BLaER1 (cell line): ENCODE measurements at regions not wholly inside any gene's neighbourhood (a gene's known extent, or its start where the extent isn't known, plus 50 kb on each side); places are given as distances from the start of the nearest gene placed in this dataset.

Experiments used
- H3K27ac ChIP-seq: shearing (Covaris generic); formaldehyde crosslinking; 2 replicates; pipeline ENCODE4 v1.8.1; 2022
- H3K27me3 ChIP-seq: shearing (Covaris generic); formaldehyde crosslinking; 2 replicates; pipeline ENCODE4 v1.8.1; 2022
- H3K36me3 ChIP-seq: shearing (Covaris generic); formaldehyde crosslinking; 2 replicates; pipeline ENCODE4 v1.8.1; 2022
- H3K4me1 ChIP-seq: shearing (Covaris generic); formaldehyde crosslinking; 2 replicates; pipeline ENCODE4 v1.8.1; 2022
- H3K4me2 ChIP-seq: shearing (Covaris generic); formaldehyde crosslinking; 2 replicates; pipeline ENCODE4 v1.8.1; 2022
- H3K4me3 ChIP-seq: shearing (Covaris generic); formaldehyde crosslinking; 2 replicates; pipeline ENCODE4 v1.8.1; 2022
- H3K9ac ChIP-seq: shearing (Covaris generic); formaldehyde crosslinking; 2 replicates; pipeline ENCODE4 v1.8.1; 2022
- H3K9me3 ChIP-seq: shearing (Covaris generic); formaldehyde crosslinking; 2 replicates; pipeline ENCODE4 v1.8.1; 2022
- H4K20me1 ChIP-seq: shearing (Covaris generic); formaldehyde crosslinking; 2 replicates; pipeline ENCODE4 v1.8.1; 2022
- Cebpa-rat ChIP-seq: shearing (Covaris generic); IDR thresholded peaks from 2 replicates; pipeline ENCODE4 v1.8.1; 2022

GRCh38 chr7:19413443-19413965 lies 268.3 kb upstream of the FERD3L start:
- no peak overlapping the region for H3K9ac ChIP-seq
- no peaks in the 10 kb centered on the region for H3K27me3 ChIP-seq
- no peak overlapping the region for H3K4me2 ChIP-seq
- no peaks in the 10 kb centered on the region for H4K20me1 ChIP-seq
- no peak for TF ChIP-seq Cebpa-rat
- no peaks in the 10 kb centered on the region for H3K36me3 ChIP-seq
- no peaks in the 10 kb centered on the region for H3K4me1 ChIP-seq
- H3K4me3 ChIP-seq = no peak overlapping the region
- no peaks in the 10 kb centered on the region for H3K9me3 ChIP-seq
- H3K27ac ChIP-seq = no peak overlapping the region

GRCh38 chr7:19410691-19411090 lies 265.5 kb upstream of the FERD3L start:
- no peak overlapping the region for H3K27ac ChIP-seq
- no peaks in the 10 kb centered on the region for H3K4me1 ChIP-seq
- H3K9ac ChIP-seq = no peak overlapping the region
- H3K4me2 ChIP-seq = no peak overlapping the region
- H3K36me3 ChIP-seq = no peaks in the 10 kb centered on the region
- no peaks in the 10 kb centered on the region for H3K27me3 ChIP-seq
- no peaks in the 10 kb centered on the region for H3K9me3 ChIP-seq
- TF ChIP-seq Cebpa-rat = no peak
- H3K4me3 ChIP-seq = no peak overlapping the region
- H4K20me1 ChIP-seq = no peaks in the 10 kb centered on the region

- no peaks in the 10 kb centered on the region for H4K20me1 ChIP-seq
- no peak overlapping the region for H3K9ac ChIP-seq
- H3K36me3 ChIP-seq = no peaks in the 10 kb centered on the region
- H3K27ac ChIP-seq = no peak overlapping the region
- TF ChIP-seq Cebpa-rat = no peak
- no peak overlapping the region for H3K4me3 ChIP-seq
- H3K4me1 ChIP-seq = no peaks in the 10 kb centered on the region
- H3K9me3 ChIP-seq = no peaks in the 10 kb centered on the region
- no peaks in the 10 kb centered on the region for H3K27me3 ChIP-seq
- no peak overlapping the region for H3K4me2 ChIP-seq
Observed at GRCh38 chr7:19410106-19410505, 264.9 kb upstream of the FERD3L start.

GRCh38 chr7:19408706-19409220 lies 263.5 kb upstream of the FERD3L start:
- no peaks in the 10 kb centered on the region for H3K4me1 ChIP-seq
- no peaks in the 10 kb centered on the region for H3K27me3 ChIP-seq
- no peak overlapping the region for H3K9ac ChIP-seq
- H3K4me2 ChIP-seq = no peak overlapping the region
- no peak overlapping the region for H3K4me3 ChIP-seq
- TF ChIP-seq Cebpa-rat = no peak
- no peaks in the 10 kb centered on the region for H4K20me1 ChIP-seq
- H3K36me3 ChIP-seq = no peaks in the 10 kb centered on the region
- H3K9me3 ChIP-seq = no peaks in the 10 kb centered on the region
- H3K27ac ChIP-seq = no peak overlapping the region

DNA sequence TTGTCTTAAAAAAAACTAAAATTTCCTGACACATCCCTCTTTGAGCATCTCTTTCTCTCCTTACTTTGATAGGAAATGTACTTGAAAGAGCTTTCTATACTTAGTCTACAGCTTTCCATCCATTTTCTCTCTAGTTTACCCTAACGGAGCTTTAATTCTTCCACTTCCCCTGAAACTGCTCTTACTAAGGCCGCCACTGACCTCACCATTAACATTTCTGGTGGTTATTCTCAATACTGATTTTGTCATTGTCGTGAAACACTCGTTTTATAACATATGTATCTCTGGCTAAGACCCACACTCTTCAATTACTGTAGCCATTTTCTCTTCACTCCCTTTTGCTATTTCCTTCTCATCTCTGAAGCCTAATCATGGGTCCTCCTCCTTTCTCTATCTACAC lies 262.0 kb upstream of the FERD3L start:
- H3K36me3 ChIP-seq = no peaks in the 10 kb centered on the region
- no peak overlapping the region for H3K9ac ChIP-seq
- H3K27me3 ChIP-seq = no peaks in the 10 kb centered on the region
- H3K4me1 ChIP-seq = no peaks in the 10 kb centered on the region
- no peaks in the 10 kb centered on the region for H3K9me3 ChIP-seq
- H3K4me3 ChIP-seq = no peak overlapping the region
- H3K27ac ChIP-seq = no peak overlapping the region
- H4K20me1 ChIP-seq = no peaks in the 10 kb centered on the region
- H3K4me2 ChIP-seq = no peak overlapping the region
- TF ChIP-seq Cebpa-rat = no peak

DNA sequence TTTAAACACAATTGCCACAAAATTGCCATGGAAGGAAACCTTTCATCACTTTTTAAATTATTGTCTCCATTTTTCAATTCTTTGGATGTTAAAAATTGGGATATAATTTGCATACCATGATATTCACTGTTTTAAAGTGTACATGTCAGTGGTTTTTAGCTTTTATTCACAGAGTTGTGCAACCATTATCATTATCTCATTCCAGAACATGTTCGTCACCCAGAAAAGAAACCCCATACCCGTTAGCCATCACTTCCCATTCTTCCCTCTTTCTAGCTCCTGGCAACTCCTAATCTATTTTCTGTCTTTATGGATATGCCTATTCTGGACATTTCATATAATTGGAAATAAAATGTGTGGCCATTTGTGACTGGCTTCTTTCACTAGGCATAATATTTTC lies 260.3 kb upstream of the FERD3L start:
- H3K27ac ChIP-seq = no peak overlapping the region
- H3K9ac ChIP-seq = no peak overlapping the region
- no peaks in the 10 kb centered on the region for H3K4me1 ChIP-seq
- no peaks in the 10 kb centered on the region for H4K20me1 ChIP-seq
- no peaks in the 10 kb centered on the region for H3K9me3 ChIP-seq
- no peaks in the 10 kb centered on the region for H3K27me3 ChIP-seq
- no peaks in the 10 kb centered on the region for H3K36me3 ChIP-seq
- H3K4me2 ChIP-seq = no peak overlapping the region
- no peak overlapping the region for H3K4me3 ChIP-seq
- TF ChIP-seq Cebpa-rat = no peak

DNA sequence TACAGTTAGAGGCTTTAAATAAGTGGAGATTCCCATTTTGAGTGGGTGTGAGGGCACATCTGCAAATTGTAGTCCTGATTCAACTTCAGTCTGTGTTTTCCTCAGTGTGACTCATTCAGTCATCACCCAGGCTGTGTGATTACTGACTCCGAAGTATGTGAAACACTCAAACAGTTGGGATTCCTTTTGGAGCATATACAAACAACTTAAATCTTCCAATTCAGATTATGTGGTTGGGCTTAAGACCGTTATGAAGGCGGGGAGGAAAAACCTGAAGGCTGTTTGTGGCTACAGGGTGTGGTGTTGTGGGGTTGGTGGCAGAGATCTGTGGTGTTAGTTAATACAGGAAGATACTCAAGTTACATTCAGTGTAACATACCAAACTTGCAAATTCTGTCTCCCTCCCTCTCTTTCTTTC lies 259.7 kb upstream of the FERD3L start:
- H3K9me3 ChIP-seq = no peaks in the 10 kb centered on the region
- no peaks in the 10 kb centered on the region for H3K36me3 ChIP-seq
- H3K4me2 ChIP-seq = no peak overlapping the region
- no peak overlapping the region for H3K4me3 ChIP-seq
- no peaks in the 10 kb centered on the region for H3K27me3 ChIP-seq
- TF ChIP-seq Cebpa-rat = no peak
- H4K20me1 ChIP-seq = no peaks in the 10 kb centered on the region
- H3K9ac ChIP-seq = no peak overlapping the region
- H3K27ac ChIP-seq = no peak overlapping the region
- H3K4me1 ChIP-seq = no peaks in the 10 kb centered on the region

- Histone ChIP-seq H3K4me1 (no peaks in the 10 kb centered on the region), H3K27me3 (no peaks in the 10 kb centered on the region), H3K9ac (no peak overlapping the region), H3K4me2 (no peak overlapping the region), H3K4me3 (no peak overlapping the region), H3K9me3 (no peaks in the 10 kb centered on the region), H4K20me1 (no peaks in the 10 kb centered on the region), H3K27ac (no peak overlapping the region), H3K36me3 (no peaks in the 10 kb centered on the region)
- TF ChIP-seq Cebpa-rat = no peak
Observed at GRCh38 chr7:19403691-19404090, 258.5 kb upstream of the FERD3L start.

DNA sequence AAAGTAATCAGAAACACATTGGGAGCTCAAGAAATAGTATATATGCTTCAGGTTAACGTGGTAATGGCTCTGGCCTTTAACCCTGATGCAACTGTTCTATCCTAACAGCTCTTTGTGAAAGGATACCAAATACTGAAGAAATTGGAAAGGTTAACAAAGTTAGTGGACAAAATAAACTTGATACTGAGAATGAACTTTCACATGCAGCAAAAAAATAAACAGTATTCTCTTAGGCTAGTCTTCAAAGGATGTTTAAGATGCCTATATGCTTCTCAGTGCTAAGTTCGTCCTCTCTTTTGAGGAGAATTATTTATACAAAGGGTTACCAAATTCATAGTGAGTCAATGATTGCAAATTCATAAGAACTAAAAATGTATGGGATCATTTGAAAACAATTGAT lies 256.2 kb upstream of the FERD3L start:
- Histone ChIP-seq H3K27me3 (no peaks in the 10 kb centered on the region), H3K36me3 (no peaks in the 10 kb centered on the region), H3K4me2 (no peak overlapping the region), H3K4me1 (no peaks in the 10 kb centered on the region), H4K20me1 (no peaks in the 10 kb centered on the region), H3K27ac (no peak overlapping the region), H3K4me3 (no peak overlapping the region), H3K9ac (no peak overlapping the region), H3K9me3 (no peaks in the 10 kb centered on the region)
- no peak for TF ChIP-seq Cebpa-rat

DNA sequence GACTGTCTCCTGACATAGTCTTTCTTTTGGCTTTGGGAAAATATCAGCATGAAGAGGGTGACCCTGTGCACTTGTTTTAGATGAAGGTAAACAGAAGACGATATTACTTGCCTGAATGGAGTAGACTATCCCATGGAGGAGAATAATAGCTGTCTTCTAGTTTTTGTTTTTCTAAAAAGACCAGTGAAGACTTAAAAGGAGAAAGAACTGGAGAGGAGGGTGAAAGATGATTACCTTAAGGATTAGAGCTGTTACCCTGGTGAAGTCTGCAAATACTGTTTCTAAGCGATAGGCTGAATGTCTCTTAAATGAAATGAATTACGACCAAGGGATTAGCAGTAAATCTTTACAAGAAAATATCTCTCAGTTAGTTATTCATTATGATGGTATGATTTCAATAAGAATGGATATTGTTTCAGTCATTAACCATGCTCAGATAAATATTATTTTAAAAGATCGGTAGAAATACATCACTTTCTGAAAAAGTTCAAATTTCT lies 255.6 kb upstream of the FERD3L start:
- no peaks in the 10 kb centered on the region for H3K27me3 ChIP-seq
- no peak for TF ChIP-seq Cebpa-rat
- H3K36me3 ChIP-seq = no peaks in the 10 kb centered on the region
- H4K20me1 ChIP-seq = no peaks in the 10 kb centered on the region
- H3K4me2 ChIP-seq = no peak overlapping the region
- no peak overlapping the region for H3K9ac ChIP-seq
- no peaks in the 10 kb centered on the region for H3K9me3 ChIP-seq
- no peaks in the 10 kb centered on the region for H3K4me1 ChIP-seq
- no peak overlapping the region for H3K4me3 ChIP-seq
- H3K27ac ChIP-seq = no peak overlapping the region

DNA sequence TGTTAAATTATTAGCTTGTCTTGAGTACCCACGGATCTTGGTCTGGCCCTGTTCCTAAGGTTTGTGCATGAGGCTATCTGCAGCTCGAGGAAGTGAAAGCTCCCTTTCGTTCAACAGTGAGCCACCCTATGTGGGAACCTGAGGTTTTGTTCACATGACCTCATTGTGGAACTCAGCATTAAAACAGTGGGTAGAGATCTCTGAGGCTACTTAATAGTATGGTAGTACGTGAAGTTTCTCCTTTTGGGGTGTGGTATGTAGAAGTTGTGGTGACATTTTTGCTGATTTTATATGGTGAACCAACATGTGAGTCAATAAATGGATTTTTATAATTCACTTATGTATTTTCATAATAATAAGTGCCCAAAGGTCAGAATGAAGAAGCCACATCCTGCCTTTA lies 252.7 kb upstream of the FERD3L start:
- Histone ChIP-seq H3K27me3 (no peaks in the 10 kb centered on the region), H3K9ac (no peak overlapping the region), H3K4me3 (no peak overlapping the region), H3K4me1 (no peaks in the 10 kb centered on the region), H3K27ac (no peak overlapping the region), H4K20me1 (no peaks in the 10 kb centered on the region), H3K9me3 (no peaks in the 10 kb centered on the region), H3K36me3 (no peaks in the 10 kb centered on the region), H3K4me2 (no peak overlapping the region)
- no peak for TF ChIP-seq Cebpa-rat
